ENCODE measurements at regions not wholly inside any gene's neighbourhood (a gene's known extent, or its start where the extent isn't known, plus 50 kb on each side); places are given as distances from the start of the nearest gene placed in this dataset.
A peak's percentile ranks its signal among the peaks of the same experiment; 100 is the strongest.
"Not testable (repeated sequence)": the region's sequence is repeated elsewhere in the genome, so short reads cannot be mapped to it uniquely, and the experiment has no call there.

- DNase-seq, result no peak
Measured at GRCh38 chr14:51351997-51352396, 112.0 kb downstream of the TMX1 start.

DNA sequence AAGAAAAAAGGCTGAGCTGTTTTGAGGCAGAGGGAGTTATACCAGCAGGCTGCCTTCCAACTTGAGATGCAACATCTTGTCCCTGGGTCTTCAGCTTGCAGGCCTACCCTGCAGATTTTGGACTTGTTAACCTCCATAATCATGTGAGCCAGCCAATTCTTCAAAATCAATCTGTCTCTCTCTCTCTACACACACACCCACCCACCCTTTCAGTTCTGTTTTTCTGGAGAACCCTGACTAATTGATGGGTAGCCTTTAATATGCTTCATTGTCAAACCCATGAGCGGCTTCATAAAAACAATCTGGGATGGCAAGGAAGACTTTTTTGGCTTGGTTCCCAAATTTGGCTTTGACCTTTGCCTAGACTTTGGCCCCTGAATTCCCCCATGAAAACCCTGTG is 113.9 kb downstream of the TMX1 start:
- no peak for DNase-seq

DNA sequence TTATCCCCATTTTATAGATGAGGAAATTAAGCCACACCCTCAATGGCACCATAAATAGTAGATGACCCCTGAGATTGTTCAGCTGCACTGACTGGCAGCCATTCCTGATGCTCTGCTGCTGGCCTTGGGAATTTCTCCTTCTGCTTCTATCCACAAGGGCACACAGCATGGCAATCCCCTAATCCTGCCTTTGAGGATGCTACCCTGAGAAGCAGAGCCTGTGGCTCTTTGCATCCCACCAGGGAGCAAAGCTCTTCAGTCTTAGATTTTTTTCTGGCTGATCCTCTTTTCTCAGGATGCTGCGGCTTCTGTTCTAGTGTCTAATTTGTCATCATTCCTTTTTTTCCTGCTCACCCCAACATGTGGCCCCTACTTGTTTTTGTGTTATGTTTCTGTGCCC is 114.8 kb downstream of the TMX1 start:
- no peak for DNase-seq

DNA sequence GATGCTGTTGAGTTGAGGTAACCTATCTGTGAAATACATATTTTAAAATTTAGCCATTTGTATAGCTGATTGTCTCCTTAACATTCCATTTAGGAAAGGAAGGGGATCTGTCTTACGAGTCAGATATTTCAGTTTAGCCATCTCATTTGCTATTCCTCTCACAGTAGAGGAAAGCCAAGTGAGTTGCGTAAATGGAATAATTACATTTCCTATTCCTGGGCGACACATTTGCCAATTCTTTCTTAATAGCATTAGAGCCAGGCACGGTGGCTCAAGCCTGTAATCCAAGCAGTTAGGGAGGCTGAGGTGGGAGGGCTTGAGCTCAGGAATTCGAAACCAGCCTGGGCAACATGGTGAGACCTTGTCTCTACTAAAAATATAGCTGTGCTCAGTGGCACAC is 116.3 kb downstream of the TMX1 start:
- DNase-seq, result no peak

- DNase-seq, result no peak
Measured at GRCh38 chr14:51357250-51357649, 117.2 kb downstream of the TMX1 start.

GRCh38 chr14:51360592-51360991 is 120.5 kb downstream of the TMX1 start:
- no peak for DNase-seq

DNA sequence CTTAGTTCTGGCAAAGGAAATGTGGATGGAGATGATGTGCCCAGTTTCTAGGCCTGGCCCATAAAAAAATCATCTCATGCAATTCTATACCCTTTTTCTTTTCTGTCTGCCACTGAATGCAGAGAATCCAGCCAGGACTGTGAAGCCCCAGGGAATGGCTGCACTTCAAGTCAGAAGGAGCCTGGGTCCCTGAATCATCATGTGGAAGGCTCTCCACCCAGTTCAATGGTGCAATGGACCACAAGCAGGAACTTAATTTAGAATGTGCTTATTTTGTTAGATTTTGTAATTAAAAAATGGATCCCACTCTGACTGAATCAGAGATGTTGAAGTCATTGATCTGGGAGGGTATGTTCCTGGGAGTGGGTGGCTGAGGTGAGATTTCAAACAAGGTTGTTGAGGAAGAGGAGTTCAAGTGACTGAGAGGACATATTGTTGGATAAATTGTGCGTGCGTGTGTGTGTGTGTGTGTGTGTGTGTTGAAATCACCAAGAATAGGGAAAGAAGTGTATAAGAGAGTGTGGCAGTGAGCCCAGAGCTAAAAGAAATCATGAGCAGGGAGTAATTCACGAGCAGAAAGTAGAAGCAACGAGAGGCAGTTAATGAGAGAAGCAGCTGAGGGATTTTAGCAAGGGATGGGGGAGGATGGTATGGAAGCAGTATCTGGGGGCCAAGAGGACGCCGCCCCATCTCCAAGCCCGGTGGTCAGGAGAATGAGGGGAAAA is 125.4 kb downstream of the TMX1 start:
- DNase-seq, result no peak

DNA sequence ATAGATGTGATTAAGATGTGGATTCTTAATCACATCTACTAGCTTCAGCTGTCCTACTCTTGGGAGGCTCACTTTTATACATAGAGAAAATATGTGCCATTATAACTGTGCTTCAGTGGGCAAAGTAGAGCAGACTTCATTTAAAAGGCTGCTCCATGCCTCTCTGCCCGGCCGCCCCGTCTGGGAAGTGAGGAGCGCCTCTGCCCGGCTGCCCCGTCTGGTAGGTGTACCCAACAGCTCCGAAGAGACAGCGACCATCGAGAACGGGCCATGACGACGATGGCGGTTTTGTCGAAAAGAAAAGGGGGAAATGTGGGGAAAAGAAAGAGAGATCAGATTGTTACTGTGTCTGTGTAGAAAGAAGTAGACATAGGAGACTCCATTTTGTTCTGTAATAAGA is 126.4 kb downstream of the TMX1 start:
- not testable (repeated sequence) for DNase-seq

DNA sequence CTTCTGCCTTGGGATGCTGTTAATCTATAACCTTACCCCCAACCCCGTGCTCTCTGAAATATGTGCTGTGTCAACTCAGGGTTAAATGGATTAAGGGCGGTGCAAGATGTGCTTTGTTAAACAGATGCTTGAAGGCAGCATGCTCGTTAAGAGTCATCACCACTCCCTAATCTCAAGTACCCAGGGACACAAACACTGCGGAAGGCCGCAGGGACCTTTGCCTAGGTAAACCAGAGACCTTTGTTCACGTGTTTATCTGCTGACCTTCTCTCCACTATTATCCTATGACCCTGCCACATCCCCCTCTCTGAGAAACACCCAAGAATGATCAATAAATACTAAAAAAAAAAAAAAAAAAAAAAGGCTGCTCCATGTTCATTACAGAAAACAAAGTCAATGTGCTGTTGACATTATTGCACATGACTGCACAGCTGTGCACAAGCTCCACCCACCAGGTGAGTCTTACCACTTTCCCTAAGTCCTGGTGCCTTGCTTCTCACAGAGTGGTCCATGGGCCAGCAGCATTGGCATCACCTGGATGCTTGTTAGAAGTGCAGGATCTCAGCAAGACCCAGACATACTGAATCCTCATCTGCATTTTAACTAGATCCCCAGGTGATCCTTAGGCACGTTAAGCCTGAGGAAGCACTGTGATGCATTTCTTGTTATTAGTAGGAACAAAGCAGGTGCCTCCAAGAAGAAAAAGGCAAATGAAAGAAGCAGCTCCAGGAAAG is 127.0 kb downstream of the TMX1 start:
- DNase-seq, result not testable (repeated sequence)

- no peak for DNase-seq
Measured at GRCh38 chr14:51367600-51367931, 127.5 kb downstream of the TMX1 start.

GRCh38 chr14:51368721-51369163 is 128.7 kb downstream of the TMX1 start:
- no peak for DNase-seq

GRCh38 chr14:51369814-51370213 is 129.8 kb downstream of the TMX1 start:
- peak; percentile 16 for DNase-seq

GRCh38 chr14:51370758-51371386 is 130.8 kb downstream of the TMX1 start:
- no peak for DNase-seq

GRCh38 chr14:51377186-51377585 is 137.1 kb downstream of the TMX1 start:
- DNase-seq, result not testable (repeated sequence)

DNA sequence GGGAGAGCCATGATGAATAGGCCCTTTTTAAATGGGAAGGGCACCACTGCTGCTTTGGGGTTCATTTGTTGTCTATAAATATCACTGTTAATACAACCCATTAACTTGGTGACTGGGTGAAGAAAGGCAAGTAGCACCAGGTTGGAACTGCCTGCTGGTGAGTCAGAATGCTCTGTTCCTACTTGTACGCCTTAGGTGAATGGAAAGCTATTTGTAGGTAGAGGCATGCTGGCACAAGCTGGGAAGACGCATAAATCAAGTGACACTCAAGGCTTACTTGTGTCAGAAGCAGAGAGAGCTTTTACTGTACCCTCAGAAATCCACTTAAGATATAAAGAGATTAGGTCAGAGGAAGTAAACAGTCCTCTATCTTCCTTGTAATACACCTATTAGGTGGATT is 142.5 kb downstream of the TMX1 start:
- DNase-seq, result no peak

- no peak for DNase-seq
Measured at GRCh38 chr14:51386411-51386810, 146.4 kb downstream of the TMX1 start.

DNA sequence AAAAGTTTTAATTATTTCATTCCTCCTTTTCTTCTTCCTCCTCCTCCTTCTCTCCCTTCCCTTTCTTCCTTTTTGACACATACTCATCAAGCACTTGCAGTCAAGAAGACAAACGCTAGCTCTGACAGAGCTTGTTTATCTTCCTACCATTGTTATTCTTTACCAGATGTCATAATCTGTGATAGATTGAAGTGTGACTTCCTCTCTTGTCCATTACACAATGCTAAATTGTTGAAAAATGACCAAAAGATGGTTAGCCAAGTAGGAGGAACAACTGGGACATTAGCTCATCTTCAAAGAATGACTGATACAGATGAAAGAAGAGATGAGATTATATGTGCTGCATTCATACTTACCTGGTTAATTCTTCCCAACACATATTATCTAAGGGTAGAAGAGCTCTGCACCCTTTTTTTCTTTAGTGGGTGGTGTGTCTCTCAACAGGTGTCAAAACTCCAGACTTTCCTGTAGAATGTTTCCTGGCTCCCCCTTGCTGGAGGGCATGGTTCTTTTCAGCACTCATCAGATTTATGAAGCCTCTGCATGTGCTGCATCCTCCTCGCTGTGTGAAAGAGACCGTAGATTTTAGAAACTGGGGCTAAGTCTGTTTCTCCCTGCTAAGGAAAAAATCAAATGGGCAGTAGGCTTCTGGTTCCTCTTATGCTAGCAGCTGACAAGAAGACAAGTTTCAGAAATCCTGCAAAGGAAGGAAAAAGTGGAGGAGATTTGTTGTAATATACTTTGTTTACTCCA is 147.1 kb downstream of the TMX1 start:
- DNase-seq, result no peak

DNA sequence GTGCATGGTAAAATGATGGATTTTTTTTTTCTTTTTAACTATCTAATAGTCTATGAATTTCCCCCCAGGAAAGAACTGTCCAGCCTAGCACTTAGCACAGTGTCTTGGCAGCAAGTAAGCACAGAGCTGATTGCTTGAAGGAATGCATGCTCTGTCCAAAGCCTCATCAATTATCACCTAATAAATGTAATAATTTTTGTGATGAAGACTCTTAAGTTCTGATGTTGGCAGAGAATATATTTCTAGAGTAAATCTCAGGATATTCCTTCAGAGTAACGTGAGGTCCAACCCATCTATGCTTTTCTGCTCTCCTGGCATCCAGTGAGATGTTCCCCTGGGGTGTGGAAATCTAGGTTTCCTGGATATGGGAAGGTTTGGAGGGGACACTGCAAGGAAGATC is 152.4 kb downstream of the TMX1 start:
- DNase-seq, result no peak

DNA sequence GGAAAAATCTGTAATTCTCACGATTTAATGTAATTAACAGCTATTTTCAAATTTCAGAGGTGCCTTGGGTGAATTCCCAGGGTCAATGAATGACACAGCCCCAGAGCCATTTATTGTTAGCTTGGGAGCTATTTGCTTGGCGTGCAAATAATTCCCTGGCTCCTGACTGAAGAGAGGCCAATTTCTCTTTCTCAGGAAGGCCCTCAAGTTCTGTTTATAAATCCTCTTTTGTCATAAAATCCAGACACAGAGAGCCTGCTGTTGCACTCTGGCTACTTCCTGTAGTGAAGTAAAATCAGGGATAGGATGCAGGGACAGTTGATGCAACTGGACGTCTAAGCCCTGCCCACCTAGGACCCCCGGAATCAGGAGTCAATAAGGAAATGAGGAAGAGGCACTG is 154.3 kb downstream of the TMX1 start:
- DNase-seq, result no peak

GRCh38 chr14:51394804-51395203 is 154.8 kb downstream of the TMX1 start:
- DNase-seq, result no peak

DNA sequence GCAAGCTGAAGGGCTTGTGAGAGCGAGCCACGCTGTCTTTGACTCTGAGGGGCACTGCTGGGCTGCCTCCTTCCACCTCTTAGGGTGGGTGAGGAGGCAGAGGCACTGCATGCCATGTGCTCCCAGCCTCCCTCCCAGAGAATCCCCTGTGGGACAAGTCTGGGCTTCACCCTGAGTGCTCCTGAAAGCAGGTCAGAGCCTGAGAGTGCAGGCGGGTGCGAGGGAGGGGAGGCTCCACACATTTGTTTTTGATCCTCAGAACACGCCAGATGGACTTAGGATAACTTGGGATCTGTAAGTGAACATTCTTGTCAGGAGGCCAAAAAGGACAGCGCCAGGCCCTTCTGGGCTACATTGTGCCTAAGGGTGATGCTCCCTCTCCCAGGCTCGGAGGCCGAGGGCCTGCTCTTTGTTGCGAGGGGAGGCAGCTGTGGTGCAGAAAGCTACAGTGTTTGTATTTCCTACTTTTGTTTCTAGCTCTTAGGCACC is 155.4 kb downstream of the TMX1 start:
- no peak for DNase-seq

GRCh38 chr14:51396222-51396815 is 156.3 kb downstream of the TMX1 start:
- DNase-seq, result no peak

GRCh38 chr14:51398898-51399297 is 158.9 kb downstream of the TMX1 start:
- DNase-seq, result no peak
